Kidney epithelial cell (primary cell): ENCODE measurements at regions not wholly inside any gene's neighbourhood (a gene's known extent, or its start where the extent isn't known, plus 50 kb on each side); places are given as distances from the start of the nearest gene placed in this dataset.

ENCODE experiments used
- DNase-seq: peaks from one replicate; pipeline ENCODE4 v3.0.0-alpha.2; 2010; ENCODE audit warnings: low read depth
- H3K27me3 ChIP-seq: 2 replicates; pipeline ENCODE4 v1.6.0; 2011; ENCODE audit warnings: low read length; ENCODE audit not compliant: control insufficient read depth, insufficient read depth
- H3K36me3 ChIP-seq: 2 replicates; pipeline ENCODE4 v1.5.1; 2011; ENCODE audit warnings: low read length; ENCODE audit not compliant: control insufficient read depth, insufficient read depth
- H3K4me3 ChIP-seq: 2 replicates; pipeline ENCODE4 v1.5.1; 2011; ENCODE audit warnings: low read depth, mild to moderate bottlenecking, control low read depth, low read length
- CTCF ChIP-seq: IDR thresholded peaks from 2 replicates; pipeline ENCODE4 v1.5.1; 2011; ENCODE audit warnings: mild to moderate bottlenecking, moderate library complexity, low read length, control low read depth, inconsistent platforms; ENCODE audit not compliant: insufficient read depth, poor library complexity, severe bottlenecking

- Histone ChIP-seq H3K4me3 (no peak overlapping the region), H3K27me3 (no peaks in the 10 kb centered on the region), H3K36me3 (no peaks in the 10 kb centered on the region)
- no peak for TF ChIP-seq CTCF
- DNase-seq: no peak
These were observed 168.3 kb upstream of the GBE1 start for GRCh38 chr3:81929697-81930096.

GRCh38 chr3:81927811-81928210 lies 166.4 kb upstream of the GBE1 start:
- H3K36me3 ChIP-seq: no peaks in the 10 kb centered on the region
- H3K27me3 ChIP-seq: no peaks in the 10 kb centered on the region
- no peak overlapping the region for H3K4me3 ChIP-seq
- DNase-seq: no peak
- no peak for TF ChIP-seq CTCF

- Histone ChIP-seq H3K4me3 (no peak overlapping the region), H3K36me3 (no peaks in the 10 kb centered on the region), H3K27me3 (no peaks in the 10 kb centered on the region)
- DNase-seq: no peak
- TF ChIP-seq CTCF: no peak
These were observed 163.9 kb upstream of the GBE1 start for GRCh38 chr3:81925385-81925784.

- H3K27me3 ChIP-seq: no peaks in the 10 kb centered on the region
- no peak for DNase-seq
- H3K36me3 ChIP-seq: no peaks in the 10 kb centered on the region
- H3K4me3 ChIP-seq: no peak overlapping the region
- no peak for TF ChIP-seq CTCF
These were observed 161.6 kb upstream of the GBE1 start for GRCh38 chr3:81923038-81923437.

- Histone ChIP-seq H3K27me3 (no peaks in the 10 kb centered on the region), H3K4me3 (no peak overlapping the region), H3K36me3 (no peaks in the 10 kb centered on the region)
- DNase-seq: no peak
- no peak for TF ChIP-seq CTCF
These were observed 161.0 kb upstream of the GBE1 start for GRCh38 chr3:81922404-81922803.

- Histone ChIP-seq H3K4me3 (no peak overlapping the region), H3K27me3 (no peaks in the 10 kb centered on the region), H3K36me3 (no peaks in the 10 kb centered on the region)
- DNase-seq: no peak
- no peak for TF ChIP-seq CTCF
These were observed 159.4 kb upstream of the GBE1 start for GRCh38 chr3:81920816-81921215.
